Vagina (tissue), 2 donors: ENCODE measurements at regions not wholly inside any gene's neighbourhood (a gene's known extent, or its start where the extent isn't known, plus 50 kb on each side); places are given as distances from the start of the nearest gene placed in this dataset.

Experiments
- POLR2A ChIP-seq, 2 donors: fragments of 450-650 bp; IDR thresholded peaks; one replicate each; pipeline ENCODE4 v1.6.1; 2017; ENCODE audit warnings: antibody characterized with exemption in 2 of 2, mild to moderate bottlenecking in 2 of 2, moderate library complexity in 2 of 2
- POLR2AphosphoS5 ChIP-seq, 2 donors: sonication (generic); formaldehyde crosslinking; IDR thresholded peaks; one replicate each; pipeline ENCODE4 v1.9.0; 2017; ENCODE audit warnings: antibody characterized with exemption in 2 of 2, mild to moderate bottlenecking in 2 of 2, low read depth in 1 of 2; ENCODE audit not compliant: insufficient read depth in 1 of 2
- TF ChIP-seq, protein P1 (sequence below), 3 experiments: fragments of 450-650 bp in 2 of 3; fragments of 200-600 bp in 1 of 3; sonication (generic) in 1 of 3; IDR thresholded peaks; one replicate each; pipeline ENCODE4 v1.5.1; 2017 to 2019; ENCODE audit warnings: antibody characterized with exemption in 3 of 3, mild to moderate bottlenecking in 2 of 3, moderate library complexity in 2 of 3

DNA sequence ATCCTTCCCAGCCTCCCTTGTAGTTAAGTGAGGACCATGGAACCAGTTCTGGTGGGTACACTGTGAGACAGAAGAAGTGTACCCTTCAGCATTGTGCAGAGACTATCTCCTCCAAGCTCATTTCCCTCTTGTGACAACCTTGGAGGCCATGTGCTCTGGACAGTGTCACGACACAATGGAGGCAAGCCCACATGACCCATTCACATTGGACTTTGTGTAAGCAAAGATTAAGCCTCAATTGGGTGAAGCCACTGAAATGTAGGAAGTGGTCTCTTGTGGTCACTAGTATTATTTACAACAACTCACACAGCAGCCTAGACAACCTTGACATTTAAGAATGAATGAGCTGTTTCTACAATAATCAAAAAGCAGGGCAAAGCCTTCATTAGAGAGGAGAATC, 124.2 kb downstream of the INHBA start:
- TF ChIP-seq POLR2A (IDR thresholded peaks at IDR 0.05) (no peak), POLR2AphosphoS5 (IDR thresholded peaks at IDR 0.05; ENCODE audit: insufficient read depth in 1 of 2, low read depth in 1 of 2) (no peak)
- TF ChIP-seq, protein P1, sequence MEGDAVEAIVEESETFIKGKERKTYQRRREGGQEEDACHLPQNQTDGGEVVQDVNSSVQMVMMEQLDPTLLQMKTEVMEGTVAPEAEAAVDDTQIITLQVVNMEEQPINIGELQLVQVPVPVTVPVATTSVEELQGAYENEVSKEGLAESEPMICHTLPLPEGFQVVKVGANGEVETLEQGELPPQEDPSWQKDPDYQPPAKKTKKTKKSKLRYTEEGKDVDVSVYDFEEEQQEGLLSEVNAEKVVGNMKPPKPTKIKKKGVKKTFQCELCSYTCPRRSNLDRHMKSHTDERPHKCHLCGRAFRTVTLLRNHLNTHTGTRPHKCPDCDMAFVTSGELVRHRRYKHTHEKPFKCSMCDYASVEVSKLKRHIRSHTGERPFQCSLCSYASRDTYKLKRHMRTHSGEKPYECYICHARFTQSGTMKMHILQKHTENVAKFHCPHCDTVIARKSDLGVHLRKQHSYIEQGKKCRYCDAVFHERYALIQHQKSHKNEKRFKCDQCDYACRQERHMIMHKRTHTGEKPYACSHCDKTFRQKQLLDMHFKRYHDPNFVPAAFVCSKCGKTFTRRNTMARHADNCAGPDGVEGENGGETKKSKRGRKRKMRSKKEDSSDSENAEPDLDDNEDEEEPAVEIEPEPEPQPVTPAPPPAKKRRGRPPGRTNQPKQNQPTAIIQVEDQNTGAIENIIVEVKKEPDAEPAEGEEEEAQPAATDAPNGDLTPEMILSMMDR (IDR thresholded peaks at IDR 0.05): no peak
